ENCODE measurements at regions not wholly inside any gene's neighbourhood (a gene's known extent, or its start where the extent isn't known, plus 50 kb on each side); places are given as distances from the start of the nearest gene placed in this dataset.

DNA sequence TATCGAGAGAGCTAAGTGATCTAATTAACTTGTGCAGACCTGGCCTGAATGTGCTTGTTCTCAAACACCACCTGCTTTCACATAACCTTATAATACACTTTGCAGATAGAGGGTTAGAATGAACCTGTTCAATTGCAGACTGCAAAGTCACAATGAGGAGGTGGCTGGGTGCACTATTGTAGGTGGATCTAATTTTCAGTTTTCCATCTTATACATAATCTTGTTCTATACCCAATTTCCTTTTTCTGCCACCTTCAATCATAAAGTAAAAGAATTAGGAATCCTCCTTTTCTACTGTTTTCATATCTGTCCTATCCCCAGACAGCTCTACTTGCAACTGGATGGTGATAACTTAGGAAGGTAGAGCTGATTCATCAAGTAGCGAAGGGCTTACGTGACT lies 68.8 kb upstream of the APC start:
- no peak for DNase-seq

DNA sequence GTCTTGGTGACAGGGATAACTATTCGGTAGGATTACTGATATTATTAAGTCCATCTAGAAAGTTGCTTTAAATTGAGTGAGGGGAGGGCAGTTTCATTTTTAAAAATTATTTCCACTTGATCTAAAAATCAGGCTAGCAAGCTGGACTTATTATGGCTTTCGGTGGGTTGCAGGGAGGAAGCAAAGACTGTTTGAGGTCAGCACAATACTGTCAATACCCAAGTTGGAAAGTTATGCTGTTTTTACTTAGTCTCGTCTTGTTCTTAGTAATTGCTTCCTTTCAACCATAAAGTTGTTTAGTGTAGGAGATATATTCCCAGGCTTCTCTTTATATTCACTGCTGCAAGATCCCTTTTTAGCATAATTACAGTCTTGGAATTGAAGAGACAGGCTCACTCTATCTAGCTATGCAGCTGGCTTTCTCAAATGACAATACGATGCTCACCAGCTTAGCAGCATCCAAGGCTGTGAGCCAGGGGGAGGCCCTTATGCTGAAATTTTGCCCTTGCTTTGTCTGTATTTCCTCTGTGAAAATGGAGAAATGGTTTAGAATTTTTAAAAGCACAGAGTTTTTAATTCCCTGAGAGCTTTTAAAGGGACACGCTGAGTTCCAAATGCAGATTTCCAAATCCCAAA lies 68.2 kb upstream of the APC start:
- no peak for DNase-seq

DNA sequence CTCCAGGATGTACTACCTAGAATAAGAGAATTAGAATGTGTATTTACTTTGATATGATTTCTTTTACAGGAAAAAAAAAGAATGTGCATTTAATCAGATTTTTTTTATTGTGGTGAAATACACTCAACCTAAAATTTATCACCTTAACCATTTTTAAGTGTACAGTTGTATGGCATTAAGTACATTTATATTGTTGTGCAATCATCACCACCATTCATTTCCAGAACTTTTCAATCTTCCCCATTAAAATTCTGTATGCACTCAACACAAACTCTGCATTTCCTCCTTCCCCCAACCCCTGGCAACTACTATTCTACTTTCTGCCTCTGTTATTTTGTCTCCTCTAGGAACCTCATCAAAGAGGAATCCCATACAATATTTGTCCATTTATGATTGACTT lies 66.0 kb upstream of the APC start:
- no peak for DNase-seq

DNA sequence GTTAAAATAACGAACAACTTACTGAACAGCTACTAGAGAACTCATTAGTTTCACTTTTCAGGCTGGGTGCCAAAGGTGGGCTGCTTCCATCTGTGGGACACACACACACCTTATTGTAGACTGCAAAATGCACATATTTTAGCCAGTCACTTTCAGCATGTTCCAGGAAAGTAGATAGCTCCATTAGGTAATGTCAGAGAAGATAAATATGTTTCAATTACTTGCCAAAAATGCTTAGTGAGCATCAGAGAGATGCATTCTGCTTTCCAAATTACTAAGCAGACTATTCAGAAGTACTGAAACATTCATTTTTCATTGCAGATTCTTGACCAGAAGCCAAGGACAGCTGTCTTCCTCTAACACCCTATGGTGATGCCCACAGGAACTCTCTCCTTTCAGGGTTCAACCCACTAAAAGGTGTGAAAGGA lies 56.2 kb upstream of the APC start:
- DNase-seq, result no peak

DNA sequence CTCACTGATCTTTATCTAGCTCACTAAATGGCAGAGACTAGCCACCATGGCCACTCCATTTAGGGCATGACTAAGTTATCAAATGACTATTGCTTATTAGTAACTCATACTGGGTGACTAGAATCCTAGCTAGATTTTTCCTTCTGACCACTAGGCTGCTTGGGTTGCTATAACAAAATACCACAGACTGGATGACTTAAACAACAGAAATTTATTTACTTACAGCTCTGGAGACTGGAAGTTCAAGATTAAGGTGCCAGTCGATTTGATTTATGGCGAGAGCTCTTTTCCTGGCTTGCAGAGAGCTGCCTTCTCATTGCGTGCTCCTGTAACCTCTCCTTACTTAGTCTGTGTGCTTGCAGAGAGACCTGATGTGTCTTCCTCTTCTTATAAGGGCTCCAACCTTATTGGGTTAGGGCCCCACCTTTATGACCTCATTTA lies 55.0 kb upstream of the APC start:
- DNase-seq, result no peak

DNA sequence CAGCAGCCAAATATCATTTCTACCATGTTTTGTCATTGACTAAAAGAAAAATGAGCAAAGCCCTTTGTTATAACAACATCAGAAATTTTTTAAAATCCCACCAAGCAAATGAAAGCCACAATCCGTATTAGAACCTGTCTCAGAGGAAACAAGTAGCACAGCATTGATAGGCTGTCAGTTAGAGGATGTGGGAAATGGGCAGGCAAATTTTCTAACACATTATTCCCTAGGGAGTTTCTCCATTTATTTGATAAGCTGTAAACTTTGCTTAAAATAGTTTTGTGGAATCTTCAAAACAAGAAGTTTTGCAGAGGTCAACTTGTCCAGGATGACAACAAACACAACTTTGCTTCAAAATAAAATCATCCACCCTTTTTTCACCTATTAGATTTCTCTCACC lies 53.6 kb upstream of the APC start:
- no peak for DNase-seq

DNA sequence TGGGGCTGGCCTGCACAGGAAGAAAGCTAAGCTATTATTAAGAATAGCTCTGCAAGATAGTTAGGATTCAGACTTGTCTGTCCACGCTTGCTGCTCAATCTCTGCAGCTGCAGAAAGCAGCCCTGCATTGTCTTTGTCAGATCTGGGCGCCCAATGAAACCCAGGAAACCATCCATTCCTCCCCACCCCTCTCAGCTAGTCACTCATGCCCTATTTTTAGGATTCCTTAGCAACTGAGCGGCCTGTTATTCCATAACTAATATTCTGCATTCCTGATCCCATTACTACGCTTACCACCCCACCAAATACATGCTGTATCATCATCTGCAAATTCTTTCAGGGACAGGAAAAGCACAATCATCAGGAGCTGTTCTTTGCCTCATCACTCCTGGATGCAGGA lies 52.9 kb upstream of the APC start:
- DNase-seq, result no peak

DNA sequence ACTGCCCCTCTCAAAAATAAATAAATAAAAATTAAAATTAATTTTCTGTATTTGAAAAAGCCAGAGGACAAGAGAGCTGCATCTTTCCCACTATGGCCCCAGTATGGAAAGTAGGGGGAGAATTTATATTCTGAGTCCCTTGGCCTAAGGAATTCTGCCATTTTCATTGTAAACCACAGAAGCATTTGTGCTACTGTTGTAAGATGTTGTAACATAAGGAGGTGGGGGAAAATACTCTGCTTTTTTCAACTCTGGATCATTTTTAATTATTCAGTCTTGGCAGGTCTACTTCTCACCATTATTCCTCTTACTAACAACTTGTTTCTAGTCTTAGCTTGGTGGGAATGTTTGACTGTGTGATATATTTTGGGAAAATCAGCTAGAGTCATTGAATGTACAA lies 52.3 kb upstream of the APC start:
- no peak for DNase-seq

DNA sequence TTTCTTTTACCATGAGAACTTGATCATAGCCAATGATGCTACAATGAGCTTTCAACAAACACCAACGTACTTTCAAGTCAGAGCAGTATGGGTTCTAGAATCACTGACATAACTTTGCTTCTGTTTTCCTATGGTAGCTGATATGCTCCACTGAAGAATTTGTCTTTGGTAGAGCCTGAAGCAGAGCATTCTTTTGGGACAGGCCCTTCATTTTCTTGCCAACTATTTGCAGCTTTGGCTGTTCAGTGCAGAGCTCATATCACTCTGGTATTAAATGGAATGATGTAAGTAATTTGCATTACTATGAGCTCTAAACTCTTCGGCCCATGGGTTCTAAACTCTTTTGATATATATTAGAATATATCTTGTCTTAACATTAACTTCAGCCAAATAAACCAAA lies 51.8 kb upstream of the APC start:
- DNase-seq, result no peak

DNA sequence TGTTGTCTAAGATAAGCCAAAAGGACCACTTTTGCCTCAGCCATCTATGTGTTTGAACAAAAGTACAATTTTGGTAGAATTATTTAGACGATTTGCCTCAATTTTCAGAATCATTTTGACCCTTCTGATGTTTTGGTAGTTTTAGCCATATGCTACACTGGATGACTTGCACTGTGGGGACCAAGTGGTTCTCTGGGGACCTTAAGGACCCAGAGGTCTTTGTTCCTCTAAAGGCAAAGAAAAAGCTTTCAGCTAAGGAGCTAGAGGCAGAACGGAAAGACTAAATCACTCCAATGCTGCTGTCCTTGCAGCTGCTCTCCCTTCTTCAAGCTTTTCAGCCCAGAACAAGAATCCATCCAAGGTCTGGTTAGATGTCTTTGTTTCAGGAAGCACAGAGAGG lies 51.0 kb upstream of the APC start:
- no peak for DNase-seq

DNA sequence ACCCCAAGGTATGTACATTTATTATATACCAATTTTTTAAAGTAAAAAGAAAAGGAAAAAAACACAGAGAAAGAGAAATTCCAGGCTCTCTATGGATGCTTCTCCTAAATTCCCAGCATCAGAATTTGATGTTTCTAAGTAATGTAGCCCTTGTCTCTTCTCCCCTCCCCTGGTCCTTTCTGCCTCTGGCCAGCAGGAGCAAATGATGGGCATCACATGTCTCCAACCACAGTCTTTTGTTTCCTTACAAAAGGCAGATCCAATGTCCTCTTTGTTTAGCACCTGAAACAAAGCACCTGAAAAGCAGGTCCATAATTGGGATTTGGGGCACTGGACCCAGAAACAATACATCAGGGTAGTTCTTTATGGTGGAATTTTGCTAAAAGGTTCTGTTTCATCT lies 50.4 kb upstream of the APC start:
- DNase-seq, result no peak
